ENCODE measurements at regions not wholly inside any gene's neighbourhood (a gene's known extent, or its start where the extent isn't known, plus 50 kb on each side); places are given as distances from the start of the nearest gene placed in this dataset.

DNA sequence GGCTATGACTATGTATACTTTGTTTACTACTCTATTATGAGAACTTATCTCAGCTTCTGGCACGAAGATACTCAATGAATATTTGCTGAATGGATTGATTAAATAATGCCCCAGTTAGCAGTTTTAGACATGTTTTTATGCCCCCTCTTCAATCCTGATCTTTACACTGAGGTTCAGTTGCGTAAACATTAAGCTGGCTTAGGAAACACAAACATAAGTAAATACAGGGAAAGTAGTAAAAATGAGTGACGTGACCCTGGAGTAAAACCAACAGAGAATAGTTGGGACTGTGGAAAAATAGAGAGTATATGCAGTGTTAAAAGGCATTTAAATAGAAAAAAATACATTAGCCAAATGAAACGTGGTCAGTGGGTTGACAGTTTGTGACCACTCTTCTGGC lies 387.0 kb upstream of the ACTRT1 start:
- Histone ChIP-seq H3K36me3 (no peaks in the 10 kb centered on the region), H3K9me3 (no peaks in the 10 kb centered on the region), H3K27ac (no peak overlapping the region), H3K4me1 (no peaks in the 10 kb centered on the region), H3K4me3 (no peak overlapping the region), H3K27me3 (no peaks in the 10 kb centered on the region)
- in situ Hi-C loops (cut with MboI; ENCODE audit: low sequenced_read_pairs in 4 of 4) (no loop called here), intact Hi-C loops (cut with DNase I; ENCODE audit: low total_unique reads) (no loop called here)
- ATAC-seq = no peak
- TF ChIP-seq, protein P1, sequence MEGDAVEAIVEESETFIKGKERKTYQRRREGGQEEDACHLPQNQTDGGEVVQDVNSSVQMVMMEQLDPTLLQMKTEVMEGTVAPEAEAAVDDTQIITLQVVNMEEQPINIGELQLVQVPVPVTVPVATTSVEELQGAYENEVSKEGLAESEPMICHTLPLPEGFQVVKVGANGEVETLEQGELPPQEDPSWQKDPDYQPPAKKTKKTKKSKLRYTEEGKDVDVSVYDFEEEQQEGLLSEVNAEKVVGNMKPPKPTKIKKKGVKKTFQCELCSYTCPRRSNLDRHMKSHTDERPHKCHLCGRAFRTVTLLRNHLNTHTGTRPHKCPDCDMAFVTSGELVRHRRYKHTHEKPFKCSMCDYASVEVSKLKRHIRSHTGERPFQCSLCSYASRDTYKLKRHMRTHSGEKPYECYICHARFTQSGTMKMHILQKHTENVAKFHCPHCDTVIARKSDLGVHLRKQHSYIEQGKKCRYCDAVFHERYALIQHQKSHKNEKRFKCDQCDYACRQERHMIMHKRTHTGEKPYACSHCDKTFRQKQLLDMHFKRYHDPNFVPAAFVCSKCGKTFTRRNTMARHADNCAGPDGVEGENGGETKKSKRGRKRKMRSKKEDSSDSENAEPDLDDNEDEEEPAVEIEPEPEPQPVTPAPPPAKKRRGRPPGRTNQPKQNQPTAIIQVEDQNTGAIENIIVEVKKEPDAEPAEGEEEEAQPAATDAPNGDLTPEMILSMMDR (IDR thresholded peaks at IDR 0.05 in 4 of 5, conservative IDR thresholded peaks at IDR 0.05 in 1 of 5) = no peak
- TF ChIP-seq POLR2A (IDR thresholded peaks at IDR 0.05) = no peak
- no peak for DNase-seq

DNA sequence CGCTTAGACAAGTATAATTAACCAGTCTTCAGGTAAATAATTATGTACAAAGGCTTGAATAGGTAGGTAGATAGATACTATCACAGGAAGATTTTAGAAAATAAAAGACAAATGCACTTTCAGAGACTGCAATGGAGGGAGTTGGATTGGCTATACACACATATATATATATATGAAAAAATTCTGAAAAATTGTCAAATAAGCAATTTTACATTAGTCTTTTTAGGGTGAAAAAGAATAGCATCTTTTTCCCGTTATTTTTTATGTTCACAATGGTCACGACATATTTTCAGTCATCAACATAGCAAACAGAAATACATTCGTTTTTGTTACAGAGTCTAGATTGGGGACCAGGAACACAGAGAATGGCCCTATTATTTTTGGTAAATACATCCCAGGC lies 385.9 kb upstream of the ACTRT1 start:
- in situ Hi-C loops (cut with MboI; ENCODE audit: low sequenced_read_pairs in 4 of 4) = no loop called here
- intact Hi-C loops (cut with DNase I; ENCODE audit: low total_unique reads) = no loop called here
- Histone ChIP-seq H3K27ac (no peak overlapping the region), H3K4me1 (no peaks in the 10 kb centered on the region), H3K36me3 (no peaks in the 10 kb centered on the region), H3K9me3 (no peaks in the 10 kb centered on the region), H3K27me3 (no peaks in the 10 kb centered on the region), H3K4me3 (no peak overlapping the region)
- TF ChIP-seq POLR2A (IDR thresholded peaks at IDR 0.05) = no peak
- TF ChIP-seq, protein P1 (IDR thresholded peaks at IDR 0.05 in 4 of 5, conservative IDR thresholded peaks at IDR 0.05 in 1 of 5) = no peak
- ATAC-seq = no peak
- DNase-seq = no peak

DNA sequence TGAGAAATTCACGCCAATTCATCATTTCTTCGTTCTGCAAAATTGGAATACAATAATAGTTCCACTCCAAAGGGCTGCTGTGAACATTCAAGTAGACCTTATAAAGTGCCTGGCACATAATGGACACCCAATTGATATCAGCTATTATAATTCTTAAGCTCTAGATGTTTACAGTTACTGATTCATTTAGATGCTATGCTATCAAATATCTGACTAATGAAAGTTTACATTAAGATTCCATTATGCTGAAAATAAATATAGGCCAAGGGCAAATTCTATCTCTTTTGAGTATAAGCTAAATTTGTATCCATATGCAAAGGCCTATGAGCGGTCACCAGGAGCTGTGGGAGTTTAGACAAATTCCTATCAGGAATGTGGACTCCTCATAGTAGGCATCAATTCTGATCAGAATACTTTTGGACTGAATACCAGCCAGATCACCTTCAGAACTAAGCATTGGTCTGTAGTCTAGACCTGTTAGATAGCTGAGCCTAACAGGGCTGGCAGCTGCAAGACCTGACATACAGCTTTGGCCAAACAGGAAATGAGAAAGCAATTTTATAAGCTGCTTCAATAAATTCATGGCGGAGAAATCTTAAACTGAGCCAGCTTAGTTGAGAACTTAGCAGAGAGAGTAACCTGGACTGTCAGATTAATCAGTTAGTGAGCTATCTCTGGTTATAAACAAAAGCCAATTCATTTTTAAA lies 384.3 kb upstream of the ACTRT1 start:
- no peaks in the 10 kb centered on the region for H3K9me3 ChIP-seq
- H3K27me3 ChIP-seq = no peaks in the 10 kb centered on the region
- no peaks in the 10 kb centered on the region for H3K36me3 ChIP-seq
- ATAC-seq (no peak), DNase-seq (no peak)
- no peak for TF ChIP-seq POLR2A (IDR thresholded peaks at IDR 0.05)
- TF ChIP-seq, protein P1 (IDR thresholded peaks at IDR 0.05 in 4 of 5, conservative IDR thresholded peaks at IDR 0.05 in 1 of 5) = no peak
- in situ Hi-C loops (cut with MboI; ENCODE audit: low sequenced_read_pairs in 4 of 4) (no loop called here), intact Hi-C loops (cut with DNase I; ENCODE audit: low total_unique reads) (no loop called here)
- H3K27ac ChIP-seq = no peak overlapping the region
- H3K4me3 ChIP-seq = no peak overlapping the region
- no peaks in the 10 kb centered on the region for H3K4me1 ChIP-seq

DNA sequence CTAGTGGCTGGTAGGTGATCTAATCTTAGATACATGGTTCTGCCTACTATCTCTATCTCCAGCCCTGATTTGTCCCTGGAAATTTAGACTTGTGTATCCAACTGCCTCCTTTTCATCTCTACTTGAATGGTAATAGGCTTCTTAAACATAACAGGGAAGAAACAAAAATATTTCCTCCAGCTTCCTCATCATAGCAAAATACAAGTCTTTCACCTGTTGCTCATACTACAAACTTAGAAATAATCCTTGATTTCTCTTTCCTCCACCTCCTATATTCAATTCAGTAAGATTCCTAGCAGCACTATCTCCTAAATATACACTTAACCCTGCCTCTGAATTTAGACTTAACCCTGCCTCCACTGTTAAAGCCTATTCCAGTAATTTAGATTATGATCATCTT lies 373.3 kb upstream of the ACTRT1 start:
- in situ Hi-C loops (cut with MboI; ENCODE audit: low sequenced_read_pairs in 4 of 4) = no loop called here
- Histone ChIP-seq H3K27me3 (no peaks in the 10 kb centered on the region), H3K9me3 (no peaks in the 10 kb centered on the region), H3K4me1 (no peaks in the 10 kb centered on the region), H3K4me3 (no peak overlapping the region), H3K27ac (no peak overlapping the region), H3K36me3 (no peaks in the 10 kb centered on the region)
- TF ChIP-seq, protein P1 (IDR thresholded peaks at IDR 0.05 in 4 of 5, conservative IDR thresholded peaks at IDR 0.05 in 1 of 5) = no peak
- TF ChIP-seq POLR2A (IDR thresholded peaks at IDR 0.05) = no peak
- intact Hi-C loops (cut with DNase I; ENCODE audit: low total_unique reads) = no loop called here
- no peak for DNase-seq
- ATAC-seq = no peak

DNA sequence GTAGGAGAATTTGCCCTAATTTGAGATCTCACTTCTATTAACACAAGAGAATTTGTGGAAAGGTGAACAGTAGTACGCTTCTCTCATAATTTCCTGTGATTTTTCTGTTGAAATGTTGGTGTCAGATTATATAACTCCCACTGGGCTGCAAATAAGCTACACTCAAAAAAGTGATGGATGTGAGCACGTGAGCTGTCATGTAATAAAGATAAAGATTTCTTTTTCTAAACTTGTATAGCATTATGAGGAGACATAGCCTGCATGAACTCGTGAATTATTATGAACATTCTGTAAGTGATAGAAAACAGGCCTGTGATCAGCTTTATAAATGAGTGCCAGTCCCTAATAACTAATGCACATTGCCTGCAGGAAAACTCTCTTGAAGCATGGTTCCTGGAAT lies 356.6 kb upstream of the ACTRT1 start:
- DNase-seq = no peak
- no peaks in the 10 kb centered on the region for H3K9me3 ChIP-seq
- intact Hi-C loops (cut with DNase I; ENCODE audit: low total_unique reads) = no loop called here
- no peaks in the 10 kb centered on the region for H3K4me1 ChIP-seq
- no peak overlapping the region for H3K27ac ChIP-seq
- in situ Hi-C loops (cut with MboI; ENCODE audit: low sequenced_read_pairs in 4 of 4) = no loop called here
- H3K27me3 ChIP-seq = no peaks in the 10 kb centered on the region
- no peak for TF ChIP-seq POLR2A (IDR thresholded peaks at IDR 0.05)
- no peak for ATAC-seq
- H3K4me3 ChIP-seq = no peak overlapping the region
- no peaks in the 10 kb centered on the region for H3K36me3 ChIP-seq
